WERI-Rb-1 (cell line): ENCODE measurements at regions not wholly inside any gene's neighbourhood (a gene's known extent, or its start where the extent isn't known, plus 50 kb on each side); places are given as distances from the start of the nearest gene placed in this dataset.

Experiments
- DNase-seq: peaks from one replicate; pipeline ENCODE4 v3.0.0-alpha.2; 2020
- H3K27ac ChIP-seq: fragments of 250-450 bp; sonication (Bioruptor Pico); 2 replicates; pipeline ENCODE4 v1.5.1; 2020; ENCODE audit warnings: mild to moderate bottlenecking, moderate library complexity
- H3K27me3 ChIP-seq: fragments of 250-450 bp; sonication (Bioruptor Pico); 2 replicates; pipeline ENCODE4 v1.5.1; 2021; ENCODE audit warnings: mild to moderate bottlenecking, low read depth, moderate library complexity; ENCODE audit not compliant: insufficient read depth, severe bottlenecking
- H3K36me3 ChIP-seq: fragments of 250-450 bp; sonication (Bioruptor Pico); 2 replicates; pipeline ENCODE4 v1.5.1; 2020; ENCODE audit warnings: mild to moderate bottlenecking, moderate library complexity
- H3K4me3 ChIP-seq: 2 replicates; pipeline ENCODE4 v1.5.1; 2011; ENCODE audit warnings: low read depth, mild to moderate bottlenecking, control low read depth, low read length
- H3K9me3 ChIP-seq: fragments of 250-450 bp; sonication (Bioruptor Pico); 2 replicates; pipeline ENCODE4 v1.5.1; 2021; ENCODE audit warnings: mild to moderate bottlenecking, moderate library complexity; ENCODE audit not compliant: severe bottlenecking
- CTCF ChIP-seq: IDR thresholded peaks from 2 replicates; pipeline ENCODE4 v1.5.1; 2011; ENCODE audit warnings: low read depth, mild to moderate bottlenecking, control low read depth, inconsistent platforms, low read length

GRCh38 chr9:108125625-108126024 is 636.1 kb upstream of the KLF4 start:
- Histone ChIP-seq H3K27ac (no peak overlapping the region), H3K27me3 (no peaks in the 10 kb centered on the region), H3K4me3 (no peak overlapping the region), H3K9me3 (no peaks in the 10 kb centered on the region), H3K36me3 (no peaks in the 10 kb centered on the region)
- TF ChIP-seq CTCF: peak; percentile 73
- peak; percentile 20 for DNase-seq

- DNase-seq: no peak
- Histone ChIP-seq H3K27ac (no peak overlapping the region), H3K27me3 (no peaks in the 10 kb centered on the region), H3K36me3 (no peaks in the 10 kb centered on the region), H3K4me3 (no peak overlapping the region), H3K9me3 (no peaks in the 10 kb centered on the region)
- TF ChIP-seq CTCF: no peak
Observed at GRCh38 chr9:108119530-108120113, 630.1 kb upstream of the KLF4 start.

DNA sequence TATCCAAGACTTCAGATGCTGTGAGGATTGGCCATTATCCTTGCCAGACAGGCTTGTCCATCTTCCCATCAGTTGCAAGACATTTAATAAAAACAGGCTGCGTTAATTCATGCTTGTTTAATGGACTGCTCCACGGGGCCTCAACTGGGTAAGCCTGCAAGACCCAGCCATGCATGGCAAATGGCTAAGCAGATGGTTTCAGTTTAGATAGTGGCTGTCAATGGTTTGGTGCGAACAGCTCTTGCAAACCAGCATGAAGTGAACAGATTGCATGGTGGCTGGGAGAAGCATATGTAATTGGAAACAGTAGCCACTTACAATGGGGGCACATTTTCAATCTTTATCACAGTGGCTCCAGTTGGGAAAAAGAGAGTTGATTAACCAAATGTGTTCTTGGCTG is 628.2 kb upstream of the KLF4 start:
- Histone ChIP-seq H3K4me3 (no peak overlapping the region), H3K27me3 (no peaks in the 10 kb centered on the region), H3K36me3 (no peaks in the 10 kb centered on the region), H3K9me3 (no peaks in the 10 kb centered on the region), H3K27ac (peak overlapping the region; percentile 47)
- no peak for TF ChIP-seq CTCF
- DNase-seq: peak; percentile 73

GRCh38 chr9:108117306-108117705 is 627.7 kb upstream of the KLF4 start:
- no peaks in the 10 kb centered on the region for H3K36me3 ChIP-seq
- DNase-seq: no peak
- H3K27ac ChIP-seq: no peak overlapping the region
- no peak overlapping the region for H3K4me3 ChIP-seq
- H3K27me3 ChIP-seq: no peaks in the 10 kb centered on the region
- TF ChIP-seq CTCF: no peak
- no peaks in the 10 kb centered on the region for H3K9me3 ChIP-seq

GRCh38 chr9:108113596-108113995 is 624.0 kb upstream of the KLF4 start:
- no peak for TF ChIP-seq CTCF

DNA sequence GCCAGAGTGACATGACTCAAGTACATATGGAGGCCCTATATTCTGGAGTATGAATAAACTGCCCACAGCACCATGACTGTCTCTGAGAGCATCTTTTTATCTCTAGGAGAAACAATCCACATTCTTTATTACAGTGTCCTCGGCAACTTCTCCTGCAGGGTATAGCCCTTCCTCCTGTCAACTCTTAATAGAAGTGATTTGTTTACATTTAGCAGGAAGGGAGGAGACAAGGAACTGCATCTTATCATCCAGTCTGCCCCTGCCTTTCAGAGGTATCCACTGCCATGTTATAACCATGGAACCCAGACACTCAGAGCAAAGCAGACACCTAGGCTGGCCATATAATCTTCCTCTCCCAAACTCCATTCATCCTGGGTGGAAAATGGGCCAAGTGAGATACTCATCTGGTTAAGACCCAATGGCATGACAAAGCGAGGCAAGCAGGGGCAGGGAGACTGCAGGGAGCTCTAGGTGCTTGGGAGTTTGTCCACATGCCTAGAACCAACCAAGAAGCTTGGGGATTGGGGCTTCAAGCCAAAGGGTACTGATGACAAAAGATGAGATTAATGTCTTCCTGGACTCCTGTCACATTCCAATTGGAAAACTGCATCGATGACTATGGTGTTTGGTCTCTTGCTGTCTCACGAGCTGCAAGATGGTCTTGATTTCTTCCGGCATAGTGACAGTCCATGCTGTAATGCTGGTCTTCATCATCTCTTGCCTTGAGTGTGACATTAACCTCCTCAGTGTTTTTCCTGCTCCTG is 620.5 kb upstream of the KLF4 start:
- Histone ChIP-seq H3K27me3 (no peaks in the 10 kb centered on the region), H3K4me3 (no peak overlapping the region), H3K36me3 (no peaks in the 10 kb centered on the region), H3K27ac (no peak overlapping the region), H3K9me3 (no peaks in the 10 kb centered on the region)
- no peak for TF ChIP-seq CTCF
- DNase-seq: no peak

More at GRCh38 chr9:108113596-108113995, 624.0 kb upstream of the KLF4 start:
- no peak overlapping the region for H3K27ac ChIP-seq
- no peaks in the 10 kb centered on the region for H3K36me3 ChIP-seq
- DNase-seq: no peak
- H3K4me3 ChIP-seq: no peak overlapping the region
- H3K9me3 ChIP-seq: no peaks in the 10 kb centered on the region
- no peaks in the 10 kb centered on the region for H3K27me3 ChIP-seq
